ENCODE measurements at regions not wholly inside any gene's neighbourhood (a gene's known extent, or its start where the extent isn't known, plus 50 kb on each side); places are given as distances from the start of the nearest gene placed in this dataset.

DNA sequence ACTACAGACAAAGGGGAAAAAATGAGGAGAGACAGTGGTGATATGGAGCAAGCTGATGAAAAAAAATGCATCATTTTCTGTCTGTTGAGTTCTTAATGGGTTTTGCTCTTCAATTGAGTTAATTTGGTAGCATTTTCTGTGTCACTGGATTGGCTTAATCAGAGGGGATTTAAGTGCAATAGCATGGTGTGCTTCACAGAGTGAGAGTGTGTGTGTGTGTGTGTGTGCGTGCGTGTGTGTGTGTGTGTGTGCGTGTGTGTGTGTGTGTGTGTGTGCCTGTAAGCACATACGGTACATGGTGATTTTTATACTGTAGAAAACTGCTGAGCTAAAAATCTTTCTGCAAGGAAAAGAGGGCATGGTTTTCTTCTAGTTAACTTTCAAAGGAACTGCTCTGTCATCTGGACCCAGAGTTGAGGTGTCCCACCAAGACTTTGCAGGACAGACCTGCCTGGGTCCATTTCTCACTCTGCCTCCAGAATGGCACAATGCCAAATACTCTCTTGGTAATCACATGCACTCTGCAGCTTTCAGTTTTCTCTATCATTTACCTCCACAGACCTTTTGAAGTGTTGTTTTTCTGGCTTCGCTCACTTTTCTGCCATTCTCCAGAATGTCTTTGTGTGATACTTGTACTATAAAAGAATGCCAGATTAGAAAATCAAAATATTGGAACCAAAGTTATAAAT lies 952.6 kb upstream of the SOX9 start:
- Histone ChIP-seq H3K4me2 (ENCODE audit: low read length) (no peak overlapping the region), H3K27me3 (ENCODE audit: insufficient read depth, low read length) (no peaks in the 10 kb centered on the region), H3K9me3 (ENCODE audit: low read length) (no peaks in the 10 kb centered on the region), H3K4me1 (ENCODE audit: insufficient read depth, low read length, severe bottlenecking) (no peaks in the 10 kb centered on the region), H3K27ac (ENCODE audit: low read depth, low read length, poor library complexity, severe bottlenecking) (no peak overlapping the region), H3K9me2 (ENCODE audit: low read depth, low read length) (no peaks in the 10 kb centered on the region), H3F3A (ENCODE audit: insufficient read depth, low read length) (no peaks in the 10 kb centered on the region), H3K36me3 (ENCODE audit: insufficient read depth, low read length) (no peaks in the 10 kb centered on the region), H3K9ac (ENCODE audit: low read length) (no peak overlapping the region), H3K4me3 (ENCODE audit: low read depth, low read length, poor library complexity, severe bottlenecking) (no peak overlapping the region), H4K20me1 (ENCODE audit: insufficient read depth, low read length) (no peaks in the 10 kb centered on the region), H2AFZ (ENCODE audit: low read length) (no peak overlapping the region), H3K79me2 (ENCODE audit: insufficient read depth, low read length) (no peaks in the 10 kb centered on the region)
- no peak for TF ChIP-seq EZH2 (IDR thresholded peaks at IDR 0.05; ENCODE audit: borderline replicate concordance, low read length)
- TF ChIP-seq, protein P1, sequence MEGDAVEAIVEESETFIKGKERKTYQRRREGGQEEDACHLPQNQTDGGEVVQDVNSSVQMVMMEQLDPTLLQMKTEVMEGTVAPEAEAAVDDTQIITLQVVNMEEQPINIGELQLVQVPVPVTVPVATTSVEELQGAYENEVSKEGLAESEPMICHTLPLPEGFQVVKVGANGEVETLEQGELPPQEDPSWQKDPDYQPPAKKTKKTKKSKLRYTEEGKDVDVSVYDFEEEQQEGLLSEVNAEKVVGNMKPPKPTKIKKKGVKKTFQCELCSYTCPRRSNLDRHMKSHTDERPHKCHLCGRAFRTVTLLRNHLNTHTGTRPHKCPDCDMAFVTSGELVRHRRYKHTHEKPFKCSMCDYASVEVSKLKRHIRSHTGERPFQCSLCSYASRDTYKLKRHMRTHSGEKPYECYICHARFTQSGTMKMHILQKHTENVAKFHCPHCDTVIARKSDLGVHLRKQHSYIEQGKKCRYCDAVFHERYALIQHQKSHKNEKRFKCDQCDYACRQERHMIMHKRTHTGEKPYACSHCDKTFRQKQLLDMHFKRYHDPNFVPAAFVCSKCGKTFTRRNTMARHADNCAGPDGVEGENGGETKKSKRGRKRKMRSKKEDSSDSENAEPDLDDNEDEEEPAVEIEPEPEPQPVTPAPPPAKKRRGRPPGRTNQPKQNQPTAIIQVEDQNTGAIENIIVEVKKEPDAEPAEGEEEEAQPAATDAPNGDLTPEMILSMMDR (IDR thresholded peaks at IDR 0.05; ENCODE audit: low read length), result no peak

DNA sequence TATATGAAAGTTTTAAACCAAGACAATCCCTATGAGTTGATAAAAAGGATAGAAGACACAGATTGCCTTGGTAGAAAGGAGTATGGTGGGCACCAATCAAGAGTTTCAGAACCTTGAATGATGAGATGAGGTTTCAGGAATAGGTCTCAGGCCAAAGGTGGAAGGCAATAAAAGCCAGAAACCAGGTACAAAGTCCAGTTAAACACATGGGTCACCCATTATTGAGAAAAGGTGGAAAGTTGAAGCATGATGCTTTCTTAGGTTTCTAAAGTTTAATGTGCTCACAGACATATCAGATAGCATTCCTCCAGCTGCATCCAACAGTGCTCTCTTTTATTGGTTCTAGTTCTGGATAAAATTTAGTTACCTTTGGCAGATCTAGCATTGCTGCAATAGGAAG lies 950.8 kb upstream of the SOX9 start:
- Histone ChIP-seq H3K9ac (ENCODE audit: low read length) (no peak overlapping the region), H4K20me1 (ENCODE audit: insufficient read depth, low read length) (no peaks in the 10 kb centered on the region), H3K36me3 (ENCODE audit: insufficient read depth, low read length) (no peaks in the 10 kb centered on the region), H3K9me3 (ENCODE audit: low read length) (no peaks in the 10 kb centered on the region), H3K4me3 (ENCODE audit: low read depth, low read length, poor library complexity, severe bottlenecking) (no peak overlapping the region), H3F3A (ENCODE audit: insufficient read depth, low read length) (no peaks in the 10 kb centered on the region), H3K79me2 (ENCODE audit: insufficient read depth, low read length) (no peaks in the 10 kb centered on the region), H3K27me3 (ENCODE audit: insufficient read depth, low read length) (no peaks in the 10 kb centered on the region), H2AFZ (ENCODE audit: low read length) (no peak overlapping the region), H3K27ac (ENCODE audit: low read depth, low read length, poor library complexity, severe bottlenecking) (no peak overlapping the region), H3K9me2 (ENCODE audit: low read depth, low read length) (no peaks in the 10 kb centered on the region), H3K4me2 (ENCODE audit: low read length) (no peak overlapping the region), H3K4me1 (ENCODE audit: insufficient read depth, low read length, severe bottlenecking) (no peaks in the 10 kb centered on the region)
- TF ChIP-seq EZH2 (IDR thresholded peaks at IDR 0.05; ENCODE audit: borderline replicate concordance, low read length), result no peak
- TF ChIP-seq, protein P1 (IDR thresholded peaks at IDR 0.05; ENCODE audit: low read length), result no peak

DNA sequence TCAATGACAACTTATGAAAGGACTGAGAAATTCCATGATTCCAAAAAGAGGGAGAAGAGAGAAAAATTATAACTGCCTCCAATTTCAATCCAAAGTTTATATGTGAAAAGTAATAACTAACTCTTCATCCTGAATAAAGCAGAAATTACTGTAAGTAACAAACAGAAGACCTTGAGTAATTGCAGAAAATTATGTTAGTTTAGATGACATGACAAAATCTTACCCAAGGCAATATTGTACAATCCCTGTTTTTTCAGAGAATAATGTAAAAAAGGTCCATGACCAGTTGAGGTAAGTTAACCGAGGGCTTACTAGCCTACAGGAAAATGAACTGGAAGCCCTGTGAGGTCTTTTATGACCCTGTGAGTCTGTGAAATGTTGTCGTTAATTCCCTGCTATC lies 949.5 kb upstream of the SOX9 start:
- Histone ChIP-seq H3K36me3 (ENCODE audit: insufficient read depth, low read length) (no peaks in the 10 kb centered on the region), H3K9me2 (ENCODE audit: low read depth, low read length) (no peaks in the 10 kb centered on the region), H4K20me1 (ENCODE audit: insufficient read depth, low read length) (no peaks in the 10 kb centered on the region), H3K4me2 (ENCODE audit: low read length) (no peak overlapping the region), H2AFZ (ENCODE audit: low read length) (no peak overlapping the region), H3K79me2 (ENCODE audit: insufficient read depth, low read length) (no peaks in the 10 kb centered on the region), H3K4me1 (ENCODE audit: insufficient read depth, low read length, severe bottlenecking) (no peaks in the 10 kb centered on the region), H3K4me3 (ENCODE audit: low read depth, low read length, poor library complexity, severe bottlenecking) (no peak overlapping the region), H3K9ac (ENCODE audit: low read length) (no peak overlapping the region), H3K9me3 (ENCODE audit: low read length) (no peaks in the 10 kb centered on the region), H3F3A (ENCODE audit: insufficient read depth, low read length) (no peaks in the 10 kb centered on the region), H3K27ac (ENCODE audit: low read depth, low read length, poor library complexity, severe bottlenecking) (no peak overlapping the region), H3K27me3 (ENCODE audit: insufficient read depth, low read length) (no peaks in the 10 kb centered on the region)
- TF ChIP-seq EZH2 (IDR thresholded peaks at IDR 0.05; ENCODE audit: borderline replicate concordance, low read length), result no peak
- TF ChIP-seq, protein P1 (IDR thresholded peaks at IDR 0.05; ENCODE audit: low read length), result no peak

Data from OCI-LY1 (cell line).